HG03565 (cell line): ENCODE measurements at regions not wholly inside any gene's neighbourhood (a gene's known extent, or its start where the extent isn't known, plus 50 kb on each side); places are given as distances from the start of the nearest gene placed in this dataset.

Experiments
- ATAC-seq: cut with Tn5 transposase; IDR thresholded peaks from one replicate; pipeline ENCODE4 v1.9.1; 2021; ENCODE audit warnings: mild to moderate bottlenecking, moderate library complexity; ENCODE audit not compliant: unreplicated experiment

DNA sequence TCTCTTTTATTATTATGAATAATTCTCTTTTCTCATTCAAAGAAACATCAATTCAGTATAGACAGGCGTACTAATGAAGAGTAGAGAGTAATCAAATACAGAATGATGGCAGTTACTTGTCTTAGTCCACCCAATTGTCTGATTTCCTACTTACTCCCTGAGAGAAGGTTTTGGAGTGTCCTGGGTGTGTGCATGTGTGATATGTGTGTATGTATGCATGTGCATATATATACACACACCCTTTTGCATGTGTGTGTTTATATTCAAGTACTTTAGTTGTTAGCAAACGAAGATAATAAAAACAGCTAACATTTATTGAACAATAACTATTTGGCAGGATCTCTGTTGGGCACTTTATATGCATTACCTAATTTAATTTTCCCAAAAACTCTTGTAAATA, 63.2 kb upstream of the CCDC190 start:
- no peak for ATAC-seq

GRCh38 chr1:162922201-162922600, 61.2 kb upstream of the CCDC190 start:
- ATAC-seq = no peak

- ATAC-seq = no peak
These were observed 60.3 kb upstream of the CCDC190 start for GRCh38 chr1:162921311-162921710.

DNA sequence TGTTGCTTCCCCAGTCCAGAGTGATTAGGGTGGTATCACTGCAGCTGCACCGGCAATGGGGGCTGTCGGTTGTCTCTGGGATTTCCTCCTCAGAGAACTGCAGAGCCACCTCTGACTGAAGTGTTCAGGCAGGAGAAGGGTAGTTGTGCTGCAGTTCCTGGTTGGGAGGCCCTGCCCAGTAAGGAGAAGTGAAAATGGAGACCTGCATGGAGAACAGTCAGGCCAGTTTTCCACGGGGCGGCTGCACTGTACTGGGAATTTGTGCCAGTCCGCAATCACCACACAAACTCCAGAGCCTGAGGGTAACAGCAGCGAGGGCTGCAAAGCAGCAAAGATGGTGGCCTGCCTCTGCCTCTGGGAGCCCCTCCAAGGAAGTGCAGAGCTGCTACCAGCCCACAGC, 58.1 kb upstream of the CCDC190 start:
- ATAC-seq = no peak

GRCh38 chr1:162918151-162918754, 57.3 kb upstream of the CCDC190 start:
- ATAC-seq = no peak

- no peak for ATAC-seq
These were observed 56.0 kb upstream of the CCDC190 start for GRCh38 chr1:162916821-162917613.

- ATAC-seq = no peak
These were observed 55.4 kb upstream of the CCDC190 start for GRCh38 chr1:162916407-162916806.

GRCh38 chr1:162914601-162915000, 53.6 kb upstream of the CCDC190 start:
- ATAC-seq = no peak

- ATAC-seq = no peak
These were observed 52.4 kb upstream of the CCDC190 start for GRCh38 chr1:162913345-162913744.

- no peak for ATAC-seq
These were observed 51.2 kb upstream of the CCDC190 start for GRCh38 chr1:162912061-162912667.
